Sigmoid colon (tissue), 4 donors: ENCODE measurements at regions not wholly inside any gene's neighbourhood (a gene's known extent, or its start where the extent isn't known, plus 50 kb on each side); places are given as distances from the start of the nearest gene placed in this dataset.

Source experiments
- EP300 ChIP-seq, 4 donors: sonication (generic); formaldehyde crosslinking; IDR thresholded peaks; one replicate each; pipeline ENCODE4 v1.6.1; 2017; ENCODE audit warnings: antibody characterized with exemption in 4 of 4
- POLR2A ChIP-seq, 2 donors: fragments of 450-650 bp; IDR thresholded peaks; one replicate each; pipeline ENCODE4 v1.6.1; 2016; ENCODE audit warnings: antibody characterized with exemption in 2 of 2, mild to moderate bottlenecking in 2 of 2, moderate library complexity in 2 of 2
- POLR2AphosphoS5 ChIP-seq, 4 donors: sonication (generic); formaldehyde crosslinking; IDR thresholded peaks; one replicate each; pipeline ENCODE4 v1.6.1; 2017; ENCODE audit warnings: antibody characterized with exemption in 4 of 4
- TF ChIP-seq, protein P1 (sequence below), 4 experiments: fragments of 450-650 bp in 3 of 4; fragments of 200-600 bp in 1 of 4; IDR thresholded peaks; one replicate each; pipeline ENCODE4 v1.5.1; 2016 to 2019; ENCODE audit warnings: antibody characterized with exemption in 4 of 4, mild to moderate bottlenecking in 3 of 4, moderate library complexity in 2 of 4

GRCh38 chr2:43013821-43014345 lies 212.5 kb downstream of the ZFP36L2 start:
- TF ChIP-seq POLR2AphosphoS5 (IDR thresholded peaks at IDR 0.05) (no peak), POLR2A (IDR thresholded peaks at IDR 0.05) (no peak), EP300 (IDR thresholded peaks at IDR 0.05) (no peak)
- TF ChIP-seq, protein P1, sequence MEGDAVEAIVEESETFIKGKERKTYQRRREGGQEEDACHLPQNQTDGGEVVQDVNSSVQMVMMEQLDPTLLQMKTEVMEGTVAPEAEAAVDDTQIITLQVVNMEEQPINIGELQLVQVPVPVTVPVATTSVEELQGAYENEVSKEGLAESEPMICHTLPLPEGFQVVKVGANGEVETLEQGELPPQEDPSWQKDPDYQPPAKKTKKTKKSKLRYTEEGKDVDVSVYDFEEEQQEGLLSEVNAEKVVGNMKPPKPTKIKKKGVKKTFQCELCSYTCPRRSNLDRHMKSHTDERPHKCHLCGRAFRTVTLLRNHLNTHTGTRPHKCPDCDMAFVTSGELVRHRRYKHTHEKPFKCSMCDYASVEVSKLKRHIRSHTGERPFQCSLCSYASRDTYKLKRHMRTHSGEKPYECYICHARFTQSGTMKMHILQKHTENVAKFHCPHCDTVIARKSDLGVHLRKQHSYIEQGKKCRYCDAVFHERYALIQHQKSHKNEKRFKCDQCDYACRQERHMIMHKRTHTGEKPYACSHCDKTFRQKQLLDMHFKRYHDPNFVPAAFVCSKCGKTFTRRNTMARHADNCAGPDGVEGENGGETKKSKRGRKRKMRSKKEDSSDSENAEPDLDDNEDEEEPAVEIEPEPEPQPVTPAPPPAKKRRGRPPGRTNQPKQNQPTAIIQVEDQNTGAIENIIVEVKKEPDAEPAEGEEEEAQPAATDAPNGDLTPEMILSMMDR (IDR thresholded peaks at IDR 0.05) = no peak
